Fibroblast of lung (primary cell): ENCODE measurements at regions not wholly inside any gene's neighbourhood (a gene's known extent, or its start where the extent isn't known, plus 50 kb on each side); places are given as distances from the start of the nearest gene placed in this dataset.

Source experiments
- DNase-seq, 2 donors: peaks; one replicate each; pipeline versions ENCODE4 v3.0.0 to v3.0.0-alpha.2; 2010; ENCODE audit warnings: low read depth in 2 of 2
- H2AFZ ChIP-seq: 2 replicates; pipeline ENCODE4 v1.5.1; 2012; ENCODE audit warnings: low read length, control low read depth, inconsistent platforms
- H3K27ac ChIP-seq: 2 replicates; pipeline ENCODE4 v1.5.1; 2011; ENCODE audit warnings: low read length, control low read depth; ENCODE audit not compliant: insufficient read depth
- H3K27me3 ChIP-seq: 2 replicates; pipeline ENCODE4 v1.5.1; 2011; ENCODE audit warnings: mild to moderate bottlenecking, low read length; ENCODE audit not compliant: control insufficient read depth, insufficient read depth
- H3K36me3 ChIP-seq: 2 replicates; pipeline ENCODE4 v1.5.1; 2011; ENCODE audit warnings: low read length; ENCODE audit not compliant: control insufficient read depth, insufficient read depth
- H3K4me1 ChIP-seq: 2 replicates; pipeline ENCODE4 v1.5.1; 2011; ENCODE audit warnings: low read length; ENCODE audit not compliant: control insufficient read depth, insufficient read depth; ENCODE audit errors: extremely low read depth
- H3K4me2 ChIP-seq: 2 replicates; pipeline ENCODE4 v1.5.1; 2011; ENCODE audit warnings: low read length, control low read depth; ENCODE audit not compliant: insufficient read depth; ENCODE audit errors: extremely low read depth
- H3K4me3 ChIP-seq, 4 experiments: fragments of 200-600 bp in 1 of 4; sonication (generic) in 1 of 4; replicated peaks in 1 of 4; 2 replicates each; pipeline ENCODE4 v1.5.1; 2011 to 2016; ENCODE audit warnings: low read length in 4 of 4, low read depth in 3 of 4, mild to moderate bottlenecking in 3 of 4, control low read depth in 2 of 4, inconsistent platforms in 1 of 4, mixed read lengths in 1 of 4; ENCODE audit not compliant: insufficient read depth in 1 of 4; ENCODE audit errors: control extremely low read depth in 1 of 4
- H3K79me2 ChIP-seq: 2 replicates; pipeline ENCODE4 v1.5.1; 2012; ENCODE audit warnings: mild to moderate bottlenecking, low read length, inconsistent platforms; ENCODE audit not compliant: control insufficient read depth, insufficient read depth
- H3K9ac ChIP-seq: 2 replicates; pipeline ENCODE4 v1.5.1; 2011; ENCODE audit warnings: mild to moderate bottlenecking, low read length, control low read depth; ENCODE audit not compliant: insufficient read depth
- H3K9me3 ChIP-seq: 2 replicates; pipeline ENCODE4 v1.5.1; 2012; ENCODE audit warnings: low read depth, low read length; ENCODE audit not compliant: control insufficient read depth, insufficient read depth
- H4K20me1 ChIP-seq: 2 replicates; pipeline ENCODE4 v1.5.1; 2011; ENCODE audit warnings: low read length; ENCODE audit not compliant: control insufficient read depth, insufficient read depth; ENCODE audit errors: extremely low read depth
- CTCF ChIP-seq, 2 donors: IDR thresholded peaks in 1 of 2; conservative IDR thresholded peaks in 1 of 2; 1 replicate in 1 of 2; 2 replicates in 1 of 2; pipeline ENCODE4 v1.5.1; 2011 to 2012; ENCODE audit warnings: low read length in 2 of 2, control low read depth in 1 of 2, inconsistent platforms in 1 of 2, low read depth in 1 of 2, mild to moderate bottlenecking in 1 of 2
- EZH2 ChIP-seq: IDR thresholded peaks from 2 replicates; pipeline ENCODE4 v1.5.1; 2012; ENCODE audit warnings: low read length, control low read depth, mild to moderate bottlenecking; ENCODE audit errors: missing control alignments

- peak in 1 of 2 donors; percentile 75 for DNase-seq
- no peaks in the 10 kb centered on the region for H3K9me3 ChIP-seq
- H3K4me1 ChIP-seq, result peaks cover 23% of the 10 kb centered on the region
- H3K36me3 ChIP-seq, result no peaks in the 10 kb centered on the region
- no peak overlapping the region for H3K9ac ChIP-seq
- TF ChIP-seq EZH2 (no peak), CTCF (conservative IDR thresholded peaks at IDR 0.05 in 1 of 2, IDR thresholded peaks at IDR 0.05 in 1 of 2; ENCODE audit: low read depth in 1 of 2, low read length in 2 of 2) (no peak)
- no peak overlapping the region for H2AFZ ChIP-seq
- no peak overlapping the region for H3K4me3 ChIP-seq
- peak overlapping the region; percentile 36 for H3K4me2 ChIP-seq
- no peak overlapping the region for H3K27ac ChIP-seq
- no peaks in the 10 kb centered on the region for H3K79me2 ChIP-seq
- no peaks in the 10 kb centered on the region for H4K20me1 ChIP-seq
- H3K27me3 ChIP-seq, result no peaks in the 10 kb centered on the region
These were observed 101.5 kb downstream of the VAPA start for GRCh38 chr18:10015288-10015701.

GRCh38 chr18:10015941-10016819 lies 102.4 kb downstream of the VAPA start:
- no peaks in the 10 kb centered on the region for H3K27me3 ChIP-seq
- TF ChIP-seq CTCF (conservative IDR thresholded peaks at IDR 0.05 in 1 of 2, IDR thresholded peaks at IDR 0.05 in 1 of 2; ENCODE audit: low read depth in 1 of 2, low read length in 2 of 2) (peak; percentile 57 to 60), EZH2 (no peak)
- H4K20me1 ChIP-seq, result no peaks in the 10 kb centered on the region
- peak overlapping the region; percentile 68 for H3K4me2 ChIP-seq
- H3K9ac ChIP-seq, result no peak overlapping the region
- H3K79me2 ChIP-seq, result no peaks in the 10 kb centered on the region
- H3K4me3 ChIP-seq, result no peak overlapping the region
- peak overlapping the region; percentile 66 for H3K27ac ChIP-seq
- H3K36me3 ChIP-seq, result no peaks in the 10 kb centered on the region
- H3K4me1 ChIP-seq, result peaks cover 18% of the 10 kb centered on the region
- DNase-seq, result peak; percentile 90 to 96
- H2AFZ ChIP-seq, result peak overlapping the region; percentile 45
- no peaks in the 10 kb centered on the region for H3K9me3 ChIP-seq

DNA sequence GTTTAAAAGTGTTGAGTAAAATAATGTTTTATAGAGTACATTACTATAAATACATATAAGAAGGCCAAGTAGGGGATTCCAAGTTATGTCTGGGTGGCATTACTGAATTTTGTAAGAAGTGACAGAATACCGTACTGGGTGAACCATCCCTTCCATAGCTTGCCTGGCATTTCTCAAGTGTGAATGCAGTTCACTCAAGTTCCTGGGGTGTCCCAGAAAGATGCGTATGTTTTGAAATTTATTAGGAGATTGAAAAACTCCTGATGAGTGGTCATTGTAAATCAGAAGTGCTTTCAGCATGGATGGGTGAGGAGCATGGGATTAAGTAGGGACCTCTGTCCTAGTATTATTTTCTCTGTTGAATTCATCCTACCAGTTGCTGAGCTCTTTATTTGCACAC lies 103.2 kb downstream of the VAPA start:
- Histone ChIP-seq H4K20me1 (no peaks in the 10 kb centered on the region), H3K4me1 (peaks cover 16% of the 10 kb centered on the region), H3K4me2 (no peak overlapping the region), H3K9me3 (no peaks in the 10 kb centered on the region), H3K27me3 (no peaks in the 10 kb centered on the region), H3K27ac (no peak overlapping the region), H2AFZ (no peak overlapping the region), H3K79me2 (no peaks in the 10 kb centered on the region), H3K36me3 (no peaks in the 10 kb centered on the region), H3K9ac (no peak overlapping the region), H3K4me3 (no peak overlapping the region)
- peak in 1 of 2 donors; percentile 11 for DNase-seq
- TF ChIP-seq CTCF (conservative IDR thresholded peaks at IDR 0.05 in 1 of 2, IDR thresholded peaks at IDR 0.05 in 1 of 2; ENCODE audit: low read depth in 1 of 2, low read length in 2 of 2) (no peak), EZH2 (no peak)
